H9 (cell line): ENCODE measurements at regions not wholly inside any gene's neighbourhood (a gene's known extent, or its start where the extent isn't known, plus 50 kb on each side); places are given as distances from the start of the nearest gene placed in this dataset.

ENCODE experiments used
- DNase-seq: peaks from one replicate; pipeline ENCODE4 v3.0.0-alpha.2; 2017
- H2AFZ ChIP-seq: one replicate; pipeline ENCODE4 v1.6.1; 2013; ENCODE audit warnings: mild to moderate bottlenecking, low read length, control low read depth, moderate library complexity
- H2AK5ac ChIP-seq: 2 replicates; pipeline ENCODE4 v1.6.1; 2013; ENCODE audit warnings: low read length, control low read depth, mixed read lengths; ENCODE audit not compliant: insufficient read length
- H2BK120ac ChIP-seq: one replicate; pipeline ENCODE4 v1.6.1; 2013; ENCODE audit warnings: low read depth, mild to moderate bottlenecking, low read length, control low read depth, inconsistent platforms; ENCODE audit not compliant: poor library complexity, severe bottlenecking
- H2BK12ac ChIP-seq: 2 replicates; pipeline ENCODE4 v1.6.1; 2013; ENCODE audit warnings: low read length, control low read depth, mixed read lengths, low read depth; ENCODE audit not compliant: insufficient read length
- H2BK15ac ChIP-seq: 2 replicates; pipeline ENCODE4 v1.6.1; 2013; ENCODE audit warnings: low read depth, low read length, control low read depth
- H2BK20ac ChIP-seq: one replicate; pipeline ENCODE4 v1.6.1; 2013; ENCODE audit warnings: low read depth, mild to moderate bottlenecking, low read length, control low read depth, inconsistent platforms; ENCODE audit not compliant: poor library complexity, severe bottlenecking
- H2BK5ac ChIP-seq: 2 replicates; pipeline ENCODE4 v1.6.1; 2013; ENCODE audit warnings: low read length, control low read depth, mixed read lengths; ENCODE audit not compliant: insufficient read length
- H3K14ac ChIP-seq: 2 replicates; pipeline ENCODE4 v1.6.1; 2013; ENCODE audit warnings: low read length, control low read depth; ENCODE audit not compliant: insufficient read depth
- H3K18ac ChIP-seq: 2 replicates; pipeline ENCODE4 v1.6.1; 2013; ENCODE audit warnings: low read depth, mild to moderate bottlenecking, mixed read lengths, low read length, control low read depth; ENCODE audit not compliant: insufficient read length
- H3K23ac ChIP-seq: 2 replicates; pipeline ENCODE4 v1.6.1; 2013; ENCODE audit warnings: low read length, control low read depth, mixed read lengths, low read depth; ENCODE audit not compliant: insufficient read length
- H3K23me2 ChIP-seq: 2 replicates; pipeline ENCODE4 v1.6.1; 2013; ENCODE audit warnings: low read depth, mild to moderate bottlenecking, mixed read lengths, low read length, control low read depth; ENCODE audit not compliant: insufficient read length, poor library complexity, severe bottlenecking
- H3K27ac ChIP-seq: 2 replicates; pipeline ENCODE4 v1.5.1; 2013; ENCODE audit warnings: low read length, control low read depth, mixed read lengths, low read depth; ENCODE audit not compliant: insufficient read length
- H3K27me3 ChIP-seq: 2 replicates; pipeline ENCODE4 v1.6.1; 2013; ENCODE audit warnings: low read length, control low read depth, inconsistent platforms; ENCODE audit not compliant: insufficient read depth
- H3K4ac ChIP-seq: 2 replicates; pipeline ENCODE4 v1.6.1; 2013; ENCODE audit warnings: low read depth, mild to moderate bottlenecking, control low read depth, inconsistent platforms, low read length, moderate library complexity
- H3K4me1 ChIP-seq: 2 replicates; pipeline ENCODE4 v1.6.1; 2013; ENCODE audit warnings: low read length, control low read depth, inconsistent platforms; ENCODE audit not compliant: insufficient read depth
- H3K4me2 ChIP-seq: 2 replicates; pipeline ENCODE4 v1.6.1; 2013; ENCODE audit warnings: low read length, control low read depth, mixed read lengths; ENCODE audit not compliant: insufficient read length, insufficient read depth
- H3K56ac ChIP-seq: 2 replicates; pipeline ENCODE4 v1.6.1; 2013; ENCODE audit warnings: low read depth, mild to moderate bottlenecking, mixed read lengths, low read length, control low read depth; ENCODE audit not compliant: insufficient read length
- H3K79me1 ChIP-seq: 2 replicates; pipeline ENCODE4 v1.6.1; 2013; ENCODE audit warnings: low read depth, mild to moderate bottlenecking, moderate library complexity, low read length, control low read depth, inconsistent platforms; ENCODE audit not compliant: insufficient read depth, poor library complexity, severe bottlenecking
- H3K79me2 ChIP-seq: 2 replicates; pipeline ENCODE4 v1.6.1; 2013; ENCODE audit warnings: low read length, control low read depth, inconsistent platforms; ENCODE audit not compliant: insufficient read depth
- H3K9ac ChIP-seq: 2 replicates; pipeline ENCODE4 v1.6.1; 2013; ENCODE audit warnings: low read length, control low read depth, mixed read lengths; ENCODE audit not compliant: insufficient read length; ENCODE audit errors: extremely low read depth
- H3K9me3 ChIP-seq: one replicate; pipeline ENCODE4 v1.6.1; 2013; ENCODE audit warnings: low read depth, low read length, inconsistent platforms; ENCODE audit not compliant: control insufficient read depth
- H3T11ph ChIP-seq: one replicate; pipeline ENCODE4 v1.6.1; 2013; ENCODE audit warnings: mild to moderate bottlenecking, low read length, control low read depth, inconsistent platforms
- H4K20me1 ChIP-seq: one replicate; pipeline ENCODE4 v1.6.1; 2013; ENCODE audit not compliant: control insufficient read depth, insufficient read length, insufficient read depth
- H4K5ac ChIP-seq: 2 replicates; pipeline ENCODE4 v1.6.1; 2013; ENCODE audit warnings: low read depth, mild to moderate bottlenecking, mixed read lengths, low read length, control low read depth; ENCODE audit not compliant: insufficient read length
- H4K8ac ChIP-seq: replicated peaks from 2 replicates; pipeline ENCODE4 v1.6.1; 2013; ENCODE audit warnings: low read length, control low read depth, mixed read lengths, low read depth; ENCODE audit not compliant: insufficient read length
- H4K91ac ChIP-seq: 2 replicates; pipeline ENCODE4 v1.6.1; 2013; ENCODE audit warnings: low read depth, mild to moderate bottlenecking, moderate library complexity, mixed read lengths, low read length, control low read depth; ENCODE audit not compliant: insufficient read length
- H3K27ac Mint-ChIP-seq, 3 experiments: 2 replicates in 2 of 3; 3 replicates in 1 of 3; pipeline ENCODE4 v1.8.0; 2020 to 2021; ENCODE audit warnings: mixed read lengths in 3 of 3, mild to moderate bottlenecking in 1 of 3, moderate library complexity in 1 of 3
- H3K27me3 Mint-ChIP-seq: 2 replicates; pipeline ENCODE4 v1.8.0; 2021; ENCODE audit warnings: low read depth, mild to moderate bottlenecking, moderate library complexity, mixed read lengths
- H3K36me3 Mint-ChIP-seq, 3 experiments: 2 replicates in 2 of 3; 3 replicates in 1 of 3; pipeline ENCODE4 v1.8.0; 2020 to 2021; ENCODE audit warnings: low read depth in 3 of 3, mixed read lengths in 3 of 3; ENCODE audit not compliant: insufficient read depth in 1 of 3
- H3K4me1 Mint-ChIP-seq, 2 experiments: 2 replicates each; pipeline ENCODE4 v1.8.0; 2020; ENCODE audit warnings: mixed read lengths in 2 of 2
- H3K4me3 Mint-ChIP-seq, 2 experiments: 2 replicates in 1 of 2; 3 replicates in 1 of 2; pipeline ENCODE4 v1.8.0; 2020 to 2021; ENCODE audit warnings: mild to moderate bottlenecking in 2 of 2, mixed read lengths in 2 of 2, moderate library complexity in 1 of 2
- H3K9me3 Mint-ChIP-seq, 2 experiments: 2 replicates in 1 of 2; 3 replicates in 1 of 2; pipeline ENCODE4 v1.8.0; 2020; ENCODE audit warnings: mild to moderate bottlenecking in 2 of 2, mixed read lengths in 2 of 2, moderate library complexity in 1 of 2
- WGBS: extraction: QIAGEN DNeasy Blood & Tissue Kit; methylation state at CpG from one replicate; pipeline ENCODE4 v1.1.7; 2013; ENCODE audit warnings: missing lambda C conversion rate, low lambda C conversion rate, mixed read lengths; ENCODE audit not compliant: insufficient read length; ENCODE audit errors: extremely low coverage; 5-methylcytosine and 5-hydroxymethylcytosine counted together
- TF ChIP-seq, protein P1 (sequence below): fragments of 200-600 bp; sonication (generic); conservative IDR thresholded peaks from 3 replicates; pipeline ENCODE4 v1.8.0; 2021; ENCODE audit warnings: antibody characterized with exemption, mild to moderate bottlenecking

DNA sequence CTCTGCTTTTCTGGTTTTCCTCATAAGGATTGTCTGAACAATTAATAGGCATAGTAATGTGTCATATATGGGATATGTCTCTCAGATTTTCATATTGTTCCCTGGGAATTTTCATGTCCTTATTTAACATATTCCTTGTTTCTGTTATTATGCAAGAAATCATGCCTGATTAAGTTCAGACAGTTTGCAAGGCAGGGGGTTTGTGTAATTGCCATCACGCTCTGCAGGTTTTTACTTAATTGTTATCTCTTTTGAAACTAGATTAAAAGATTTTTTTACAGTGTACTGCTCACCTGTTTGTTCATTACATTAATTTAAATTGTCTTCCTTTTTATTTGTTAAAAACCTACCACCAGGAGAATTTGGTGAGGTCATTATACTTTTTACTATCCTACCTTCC, 1253.2 kb upstream of the PRR20A start:
- H3K79me1 ChIP-seq: no peaks in the 10 kb centered on the region
- Mint-ChIP-seq H3K27ac (no peak overlapping the region), H3K9me3 (peaks cover 15 to 21% of the 10 kb centered on the region in 2 experiments; a peak in 4 of 5 replicates), H3K4me3 (no peak overlapping the region), H3K4me1 (peaks cover 3 to 5% of the 10 kb centered on the region in 2 experiments; a peak in 2 of 4 replicates), H3K27me3 (no peaks in the 10 kb centered on the region; the same call in 1 of the 2 replicates), H3K36me3 (peaks cover 8 to 23% (median 8%) of the 10 kb centered on the region in 3 experiments; a peak in 6 of 7 replicates)
- H3K18ac ChIP-seq: no peak overlapping the region
- no peak overlapping the region for H2BK5ac ChIP-seq
- no peak overlapping the region for H3K4me2 ChIP-seq
- no peak overlapping the region for H4K91ac ChIP-seq
- no peak overlapping the region for H3K9ac ChIP-seq
- H2BK12ac ChIP-seq: no peak overlapping the region
- no peaks in the 10 kb centered on the region for H3K79me2 ChIP-seq
- no peaks in the 10 kb centered on the region for H4K20me1 ChIP-seq
- no peak overlapping the region for H2BK120ac ChIP-seq
- no peak overlapping the region for H4K8ac ChIP-seq
- H3K4ac ChIP-seq: no peak overlapping the region
- no peaks in the 10 kb centered on the region for H3K4me1 ChIP-seq
- H3K14ac ChIP-seq: no peak overlapping the region
- no CpG with 5 or more reads among the region's 1 CpG for WGBS
- H3K23ac ChIP-seq: no peak overlapping the region
- DNase-seq: no peak
- no peaks in the 10 kb centered on the region for H3K27me3 ChIP-seq
- H3K9me3 ChIP-seq: no peaks in the 10 kb centered on the region
- no peak overlapping the region for H2BK20ac ChIP-seq
- no peaks in the 10 kb centered on the region for H3K23me2 ChIP-seq
- no peak overlapping the region for H4K5ac ChIP-seq
- H3K56ac ChIP-seq: no peak overlapping the region
- no peak overlapping the region for H2AFZ ChIP-seq
- H2AK5ac ChIP-seq: no peak overlapping the region
- TF ChIP-seq, protein P1, sequence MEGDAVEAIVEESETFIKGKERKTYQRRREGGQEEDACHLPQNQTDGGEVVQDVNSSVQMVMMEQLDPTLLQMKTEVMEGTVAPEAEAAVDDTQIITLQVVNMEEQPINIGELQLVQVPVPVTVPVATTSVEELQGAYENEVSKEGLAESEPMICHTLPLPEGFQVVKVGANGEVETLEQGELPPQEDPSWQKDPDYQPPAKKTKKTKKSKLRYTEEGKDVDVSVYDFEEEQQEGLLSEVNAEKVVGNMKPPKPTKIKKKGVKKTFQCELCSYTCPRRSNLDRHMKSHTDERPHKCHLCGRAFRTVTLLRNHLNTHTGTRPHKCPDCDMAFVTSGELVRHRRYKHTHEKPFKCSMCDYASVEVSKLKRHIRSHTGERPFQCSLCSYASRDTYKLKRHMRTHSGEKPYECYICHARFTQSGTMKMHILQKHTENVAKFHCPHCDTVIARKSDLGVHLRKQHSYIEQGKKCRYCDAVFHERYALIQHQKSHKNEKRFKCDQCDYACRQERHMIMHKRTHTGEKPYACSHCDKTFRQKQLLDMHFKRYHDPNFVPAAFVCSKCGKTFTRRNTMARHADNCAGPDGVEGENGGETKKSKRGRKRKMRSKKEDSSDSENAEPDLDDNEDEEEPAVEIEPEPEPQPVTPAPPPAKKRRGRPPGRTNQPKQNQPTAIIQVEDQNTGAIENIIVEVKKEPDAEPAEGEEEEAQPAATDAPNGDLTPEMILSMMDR: no peak
- no peak overlapping the region for H2BK15ac ChIP-seq
- no peak overlapping the region for H3K27ac ChIP-seq
- no peak overlapping the region for H3T11ph ChIP-seq
